ENCODE measurements at regions not wholly inside any gene's neighbourhood (a gene's known extent, or its start where the extent isn't known, plus 50 kb on each side); places are given as distances from the start of the nearest gene placed in this dataset.

DNA sequence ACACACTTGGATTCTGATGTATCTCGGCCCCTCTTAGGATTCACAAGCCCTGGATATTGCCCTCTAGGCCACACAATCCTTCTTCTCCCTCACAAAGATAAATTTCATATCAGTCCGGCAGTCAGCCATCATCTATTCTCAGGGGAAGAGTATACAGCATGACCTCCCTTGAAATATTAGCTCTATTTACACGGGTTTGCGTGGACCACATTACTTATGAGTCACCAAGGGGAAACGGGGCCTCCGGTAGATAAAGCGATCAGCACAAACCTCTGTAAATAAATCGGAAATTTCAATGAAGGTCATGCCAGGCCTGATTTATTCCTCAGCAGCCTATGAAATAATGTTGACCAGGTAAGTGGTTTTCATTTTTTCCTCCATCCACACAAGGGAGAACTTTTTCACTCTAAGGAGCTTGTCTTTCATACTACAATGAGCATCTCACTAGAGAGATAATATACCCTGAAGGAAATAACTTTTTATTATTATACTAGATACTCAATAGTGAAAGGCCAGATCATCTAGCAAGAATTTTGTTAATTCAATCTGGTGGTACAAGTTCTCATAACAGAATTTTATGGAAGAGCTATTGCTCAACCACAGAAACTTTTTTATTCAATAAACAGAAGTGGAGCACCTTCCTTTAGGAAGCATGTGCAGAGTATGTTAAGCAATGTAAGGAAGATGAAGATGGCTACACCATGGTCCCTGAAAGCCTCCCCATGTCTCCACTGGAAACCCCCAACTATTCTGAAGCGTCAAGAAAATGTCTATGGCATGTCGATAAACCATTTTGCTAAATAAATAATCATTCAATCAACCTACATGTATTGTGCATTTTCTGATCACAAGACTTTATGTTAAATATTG is 125.2 kb upstream of the PIK3C3 start:
- no peak for DNase-seq (ENCODE audit: low spot score)

DNA sequence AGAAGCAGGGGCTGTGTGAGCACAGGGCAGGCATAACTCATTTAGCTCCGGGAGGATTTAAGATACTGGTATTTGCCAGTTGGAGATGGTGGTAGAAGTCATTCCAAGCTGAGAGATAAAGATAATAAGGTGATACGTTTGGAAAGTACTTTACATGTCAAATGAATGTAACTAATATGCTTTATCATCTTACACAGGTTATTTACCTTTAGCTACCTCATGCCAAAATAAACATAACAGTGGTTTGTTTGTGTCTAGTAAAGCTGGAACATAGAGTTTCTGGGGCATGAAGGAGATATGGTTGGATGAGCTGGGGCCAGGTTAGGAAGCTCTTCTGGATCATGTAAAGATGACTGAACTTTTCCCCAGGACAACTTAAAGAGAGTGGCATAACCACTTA is 126.9 kb upstream of the PIK3C3 start:
- DNase-seq (ENCODE audit: low spot score): no peak

DNA sequence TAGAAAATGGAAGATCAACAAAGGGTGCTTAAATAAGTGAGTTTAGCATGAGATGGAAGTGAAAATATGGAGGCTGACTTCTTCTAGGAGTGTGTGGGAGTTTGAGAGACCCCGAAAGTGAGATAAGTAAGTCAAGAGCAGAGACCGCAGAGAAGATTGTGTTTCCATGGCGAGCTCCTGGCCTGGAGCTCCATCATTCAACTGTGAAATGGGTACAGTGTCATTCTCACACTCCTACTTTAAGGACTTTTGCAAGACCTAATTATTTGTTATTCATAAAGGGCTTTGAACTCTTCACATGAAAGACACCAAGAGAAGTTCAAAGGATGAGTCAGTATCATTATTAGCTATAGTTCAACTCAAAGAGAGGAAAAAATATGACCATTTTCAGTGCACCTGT is 134.2 kb upstream of the PIK3C3 start:
- no peak for DNase-seq (ENCODE audit: low spot score)

DNA sequence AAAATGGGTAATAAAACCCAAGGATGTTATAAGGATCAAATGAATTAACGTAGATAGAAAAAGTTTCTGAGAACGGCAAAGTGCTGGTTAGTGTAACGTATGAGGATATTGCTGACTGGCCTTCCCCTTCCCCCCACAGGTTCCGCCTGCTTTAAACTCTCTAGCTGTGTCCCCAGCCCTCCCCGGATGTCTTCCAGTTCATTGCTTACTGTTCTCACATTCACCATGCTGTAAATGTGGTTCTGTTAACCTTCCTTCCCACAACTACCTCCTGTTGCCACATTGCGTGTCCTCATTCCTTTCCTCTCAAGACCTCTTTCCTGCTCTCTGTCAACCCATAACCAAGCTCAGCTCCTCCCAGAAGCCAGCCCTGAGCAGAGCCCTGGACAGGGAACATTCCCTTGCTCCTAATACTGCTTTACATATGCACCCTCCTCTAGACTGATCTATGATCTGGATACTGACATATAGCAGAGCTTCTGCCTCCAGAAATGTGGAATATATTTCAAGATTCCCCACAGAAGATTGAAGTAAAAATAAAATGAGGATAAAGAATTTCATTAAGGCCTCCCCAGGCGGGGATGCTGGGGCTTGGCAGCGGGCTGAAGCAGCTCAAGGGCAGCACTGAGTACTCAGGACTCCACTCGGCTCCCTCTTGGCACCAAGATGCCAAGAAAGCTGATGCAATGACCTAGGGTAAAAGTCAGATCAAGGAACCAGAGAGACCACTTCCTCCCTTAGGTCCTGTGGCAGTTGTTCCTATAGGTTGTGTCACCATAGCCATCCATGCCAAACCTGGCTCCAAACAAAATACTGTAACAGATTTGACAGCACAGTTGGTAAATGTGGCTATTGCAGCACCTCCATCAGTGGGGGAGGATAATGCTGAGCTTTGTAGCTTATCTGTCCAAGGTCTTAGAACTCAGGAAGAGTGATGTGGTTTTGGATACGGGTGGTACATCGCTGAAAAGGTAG is 136.4 kb upstream of the PIK3C3 start:
- no peak for DNase-seq (ENCODE audit: low spot score)

DNA sequence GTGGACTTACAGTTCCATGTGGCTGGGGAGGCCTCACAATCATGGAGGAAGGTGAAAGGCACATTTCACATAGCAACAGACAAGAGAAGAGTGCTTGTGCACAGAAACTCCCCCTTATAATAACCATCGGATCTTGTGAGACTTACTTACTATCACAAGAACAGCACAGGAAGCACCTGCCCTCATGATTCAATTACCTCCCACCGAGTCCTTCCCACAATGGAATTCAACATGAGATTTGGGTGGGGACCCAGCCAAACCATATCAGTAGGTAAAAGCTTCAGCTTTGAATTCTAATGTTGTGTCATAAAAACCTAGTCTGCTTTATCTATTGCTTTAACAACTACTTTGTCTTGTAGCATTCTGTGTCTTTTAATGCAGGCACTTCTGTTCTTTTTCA is 140.4 kb upstream of the PIK3C3 start:
- DNase-seq (ENCODE audit: low spot score): no peak

DNA sequence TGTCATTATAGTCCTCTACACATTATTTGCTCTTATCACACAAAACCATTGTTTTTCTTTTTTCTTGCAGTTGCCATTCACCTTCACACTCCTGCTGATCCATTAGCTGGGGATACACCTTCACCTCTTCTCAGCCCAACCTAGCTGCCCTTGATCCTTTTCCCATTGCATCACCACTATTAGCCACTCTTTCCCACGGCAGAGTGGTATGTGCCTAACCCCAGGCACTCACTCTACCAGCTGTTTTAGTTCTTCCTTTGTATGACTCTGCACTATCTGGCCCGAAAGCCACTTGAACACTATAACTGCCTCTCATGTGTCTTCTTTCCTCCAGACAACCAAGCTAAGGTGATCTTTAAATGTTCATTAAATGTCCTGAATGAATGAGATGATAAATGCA is 145.4 kb upstream of the PIK3C3 start:
- no peak for DNase-seq (ENCODE audit: low spot score)

DNA sequence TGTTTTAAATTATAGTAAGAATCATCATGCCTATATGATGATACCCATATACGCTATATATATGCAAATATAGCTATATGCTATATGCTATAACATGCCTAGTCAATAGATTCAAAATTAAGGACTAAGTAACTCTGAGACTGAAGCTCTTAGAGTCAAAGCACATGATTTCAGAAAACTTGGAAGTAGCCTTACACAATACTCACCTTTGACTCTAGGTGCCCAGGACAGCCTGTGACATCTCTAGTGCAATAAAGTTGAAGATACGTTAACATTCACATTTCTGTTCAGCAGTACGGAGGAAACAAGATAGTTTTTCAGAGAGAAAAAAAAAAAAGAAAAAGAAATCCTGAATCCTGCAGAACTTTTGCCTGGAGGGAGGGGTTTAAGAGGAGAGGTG is 149.7 kb upstream of the PIK3C3 start:
- DNase-seq (ENCODE audit: low spot score): no peak

DNA sequence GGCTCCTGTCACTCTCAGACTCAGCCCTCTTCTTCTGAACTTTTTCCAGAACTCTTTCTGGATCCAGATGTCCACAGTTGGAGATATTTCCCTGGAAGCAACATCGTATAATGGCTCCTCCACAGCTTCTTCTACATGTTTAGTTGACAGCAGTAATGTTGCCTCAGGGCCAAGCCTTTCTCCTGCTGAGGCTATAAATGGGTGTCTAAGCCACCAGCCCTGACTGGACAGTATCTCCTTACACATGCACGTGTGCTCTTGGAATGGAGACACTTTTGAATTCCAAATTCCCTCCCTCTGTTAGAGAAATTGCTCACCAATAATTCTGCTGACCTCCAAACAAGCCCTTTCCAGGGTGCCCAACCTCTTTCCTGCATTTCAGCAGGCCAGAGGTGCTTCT is 156.2 kb upstream of the PIK3C3 start:
- DNase-seq (ENCODE audit: low spot score): no peak

DNA sequence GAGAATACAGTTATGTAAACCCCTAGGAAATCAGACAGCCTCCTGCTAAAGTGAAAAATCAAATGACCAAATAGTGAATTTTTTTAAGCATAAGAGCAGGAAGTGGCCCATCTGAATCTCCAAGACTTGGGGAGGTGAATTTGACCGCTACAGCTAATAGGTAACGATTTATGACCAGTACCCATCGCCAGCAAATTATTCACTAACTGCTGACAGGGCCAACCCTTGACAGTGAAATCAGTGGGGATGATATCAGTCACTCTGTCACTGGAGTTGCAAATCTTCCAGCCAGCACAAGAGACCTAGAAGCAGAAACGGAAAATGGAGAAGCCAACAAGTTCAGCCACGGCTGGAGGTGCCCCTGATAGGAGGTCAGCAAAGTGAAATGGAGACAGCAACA is 164.3 kb upstream of the PIK3C3 start:
- no peak for DNase-seq (ENCODE audit: low spot score)

DNA sequence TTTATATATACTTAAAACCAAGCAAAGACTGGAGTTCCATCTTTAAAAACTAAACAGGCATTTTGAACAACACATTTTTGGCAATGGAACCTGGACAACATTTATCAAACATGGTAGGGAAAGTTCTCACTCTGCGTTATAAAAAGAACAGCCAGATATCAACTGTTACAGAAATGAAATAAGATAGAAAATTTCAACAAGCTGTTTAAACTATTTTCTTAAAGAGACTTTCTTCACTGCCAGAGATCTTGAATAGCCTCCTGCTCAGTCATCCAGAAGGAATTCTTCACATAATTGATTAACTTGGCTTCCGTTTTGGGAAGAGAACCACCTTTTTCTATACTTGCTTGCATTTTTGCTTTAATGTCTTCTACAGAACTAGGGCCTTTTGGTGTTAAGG is 166.0 kb upstream of the PIK3C3 start:
- DNase-seq (ENCODE audit: low spot score): no peak

DNA sequence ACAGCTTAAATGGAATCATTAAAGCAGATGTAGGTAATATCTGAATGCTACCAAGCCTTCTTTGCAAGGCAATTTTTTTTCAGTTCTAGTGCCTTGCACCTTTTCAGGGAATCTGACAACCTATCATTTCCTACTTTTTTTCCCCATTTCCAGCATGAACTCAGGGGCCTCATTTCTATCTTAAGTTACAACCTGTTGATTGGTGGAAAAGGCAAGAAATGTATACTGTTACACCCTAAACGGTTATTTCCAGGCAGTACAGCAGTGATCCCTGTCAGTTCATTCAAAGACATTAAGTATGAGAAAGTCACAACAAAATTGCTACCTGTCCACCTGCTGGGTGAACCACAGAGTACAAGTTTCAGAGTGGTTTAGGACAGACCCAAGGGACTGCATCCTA is 171.2 kb upstream of the PIK3C3 start:
- no peak for DNase-seq (ENCODE audit: low spot score)

DNA sequence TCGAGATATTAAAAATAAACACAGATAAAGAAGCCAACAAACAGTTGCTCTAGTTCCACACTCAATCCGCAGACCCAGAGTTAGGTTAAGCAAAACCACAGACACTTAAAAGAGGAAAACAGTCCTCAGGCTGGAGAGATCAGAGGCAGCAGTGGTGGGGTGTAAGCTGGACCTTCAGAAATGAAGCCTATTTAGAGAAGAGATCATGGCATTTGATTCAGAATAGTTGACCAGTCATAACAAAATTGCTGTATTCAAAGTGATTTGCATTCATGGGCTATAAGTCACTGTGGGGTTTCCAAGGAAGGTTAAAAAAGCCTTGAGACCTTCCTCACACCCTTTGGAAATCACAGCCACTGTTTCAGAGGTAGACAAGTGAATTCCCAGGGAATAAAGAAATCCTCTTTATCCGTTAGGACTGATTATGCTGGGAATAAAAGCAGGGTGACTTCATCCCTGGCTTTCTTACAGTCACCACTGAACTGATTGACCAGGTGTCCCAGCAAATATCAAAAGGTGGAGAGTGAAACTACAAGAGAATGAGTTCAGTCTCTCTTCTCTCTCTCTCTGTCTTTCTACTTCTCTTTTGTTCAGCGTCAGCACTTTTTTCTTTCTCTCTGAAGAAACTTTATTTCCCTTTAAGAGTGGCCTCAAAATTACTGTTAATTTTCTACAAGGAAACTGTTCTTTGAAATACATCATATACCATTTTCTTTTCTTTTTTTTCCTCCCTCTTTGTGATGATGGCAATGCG is 171.8 kb upstream of the PIK3C3 start:
- DNase-seq (ENCODE audit: low spot score): no peak

DNA sequence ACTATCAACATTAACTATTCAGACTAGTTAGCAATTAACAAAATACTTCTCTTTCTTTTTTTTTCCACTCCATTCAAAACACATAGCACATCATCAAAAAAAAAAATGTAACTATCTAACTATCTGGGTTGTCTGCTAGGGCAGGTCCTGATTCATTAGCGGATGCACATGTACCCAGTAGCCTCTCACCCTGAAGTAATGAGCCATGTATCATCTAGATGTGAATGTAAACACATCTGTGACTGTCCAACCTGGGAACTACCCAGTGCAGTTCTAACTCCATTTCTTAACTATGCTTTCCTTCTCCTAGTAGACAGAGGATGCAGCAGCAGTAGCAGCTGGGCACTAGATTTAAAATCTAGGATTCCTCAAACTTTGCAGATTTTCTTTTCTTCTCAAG is 183.1 kb upstream of the PIK3C3 start:
- no peak for DNase-seq (ENCODE audit: low spot score)

DNA sequence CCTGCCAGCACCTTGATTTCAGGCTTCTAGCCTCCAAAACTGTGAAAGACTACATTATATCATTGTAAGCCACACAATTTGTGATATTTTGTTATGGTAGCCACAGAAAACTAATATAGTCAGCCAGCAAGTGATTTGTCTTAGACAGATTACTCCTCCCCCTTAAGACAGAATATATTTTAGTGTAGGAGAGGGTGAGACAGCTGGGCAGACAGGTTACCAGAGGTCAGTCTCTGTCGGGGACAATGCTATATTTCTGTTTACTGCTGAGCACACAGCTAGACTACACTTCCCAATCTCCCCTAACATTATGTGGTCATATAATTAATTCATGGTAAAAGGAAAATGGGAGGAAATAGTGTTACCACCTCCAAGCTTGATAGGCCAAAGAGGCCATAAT is 185.8 kb upstream of the PIK3C3 start:
- DNase-seq (ENCODE audit: low spot score): no peak

DNA sequence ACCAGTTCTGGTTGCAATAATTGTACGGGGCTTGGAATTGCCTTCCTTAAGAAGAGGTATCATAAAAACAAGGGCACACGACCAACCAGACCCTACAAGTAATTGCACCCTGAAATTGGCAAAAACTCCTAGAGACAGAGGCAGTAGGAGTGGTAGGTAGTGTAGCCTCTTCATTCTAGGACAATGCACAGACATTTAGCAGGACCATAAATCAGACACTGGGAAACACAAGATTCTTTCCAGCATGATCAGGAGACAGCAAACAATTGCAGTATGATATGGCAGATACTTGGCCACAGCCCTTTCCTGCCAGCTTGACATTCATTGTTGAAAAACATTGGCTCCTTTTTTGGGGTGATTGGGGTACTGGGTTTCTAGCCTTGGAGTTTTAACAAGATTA is 186.6 kb upstream of the PIK3C3 start:
- DNase-seq (ENCODE audit: low spot score): no peak

DNA sequence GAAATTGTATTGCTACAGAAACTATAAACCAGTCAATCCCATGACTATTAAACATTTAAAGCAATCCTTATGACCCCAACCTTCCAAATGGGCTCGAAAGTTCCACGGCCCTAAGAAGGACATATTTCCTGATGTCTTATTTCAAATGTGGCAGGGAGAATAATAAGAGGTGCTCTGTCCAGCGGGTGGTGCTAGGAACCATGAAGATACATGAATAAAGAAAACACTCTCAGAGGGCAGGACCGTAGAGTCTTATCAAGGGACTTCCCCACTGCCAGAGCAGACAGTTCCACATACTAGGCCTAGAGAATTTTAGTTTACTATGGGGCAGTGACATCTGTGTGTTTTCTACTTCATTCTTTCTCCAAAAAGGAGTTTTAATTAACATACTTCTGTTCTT is 187.1 kb upstream of the PIK3C3 start:
- no peak for DNase-seq (ENCODE audit: low spot score)

DNA sequence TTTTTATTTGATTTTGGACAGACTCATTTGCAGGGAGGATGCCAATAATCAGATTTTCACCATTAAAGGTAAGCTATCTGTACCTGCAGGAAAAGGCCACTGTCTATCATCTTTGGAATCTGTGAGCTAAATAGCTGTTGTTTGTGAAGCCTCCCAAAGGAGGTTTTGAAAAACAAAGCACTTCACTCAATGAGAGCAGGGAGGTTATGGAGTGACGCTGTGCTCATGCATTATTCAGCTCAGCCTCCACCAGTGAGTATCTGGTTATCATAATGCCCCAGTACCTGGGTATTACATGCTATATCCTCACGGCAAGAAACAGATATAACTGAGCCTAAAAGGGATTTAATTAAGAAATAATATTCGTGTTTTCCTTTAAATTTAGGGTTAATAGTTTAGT is 189.6 kb upstream of the PIK3C3 start:
- DNase-seq (ENCODE audit: low spot score): no peak

DNA sequence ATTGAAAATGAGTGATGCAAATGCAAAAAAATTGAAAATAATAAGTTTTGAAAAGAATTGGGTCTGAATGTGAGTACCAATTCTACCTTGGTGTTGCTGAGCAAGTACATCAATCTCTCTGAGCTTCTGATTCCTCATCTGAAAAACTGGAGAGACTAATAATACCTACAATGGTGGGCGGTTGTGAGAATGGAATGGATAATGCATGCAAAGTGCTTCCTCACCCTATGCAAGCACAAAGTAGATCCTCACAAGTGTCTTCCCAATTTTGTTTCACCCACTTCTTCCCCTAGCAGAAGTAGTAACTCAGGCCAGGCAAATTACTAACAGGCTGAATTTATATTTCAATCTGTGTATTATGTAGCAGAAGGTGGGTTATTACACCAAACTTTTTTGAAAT is 191.7 kb upstream of the PIK3C3 start:
- no peak for DNase-seq (ENCODE audit: low spot score)

DNA sequence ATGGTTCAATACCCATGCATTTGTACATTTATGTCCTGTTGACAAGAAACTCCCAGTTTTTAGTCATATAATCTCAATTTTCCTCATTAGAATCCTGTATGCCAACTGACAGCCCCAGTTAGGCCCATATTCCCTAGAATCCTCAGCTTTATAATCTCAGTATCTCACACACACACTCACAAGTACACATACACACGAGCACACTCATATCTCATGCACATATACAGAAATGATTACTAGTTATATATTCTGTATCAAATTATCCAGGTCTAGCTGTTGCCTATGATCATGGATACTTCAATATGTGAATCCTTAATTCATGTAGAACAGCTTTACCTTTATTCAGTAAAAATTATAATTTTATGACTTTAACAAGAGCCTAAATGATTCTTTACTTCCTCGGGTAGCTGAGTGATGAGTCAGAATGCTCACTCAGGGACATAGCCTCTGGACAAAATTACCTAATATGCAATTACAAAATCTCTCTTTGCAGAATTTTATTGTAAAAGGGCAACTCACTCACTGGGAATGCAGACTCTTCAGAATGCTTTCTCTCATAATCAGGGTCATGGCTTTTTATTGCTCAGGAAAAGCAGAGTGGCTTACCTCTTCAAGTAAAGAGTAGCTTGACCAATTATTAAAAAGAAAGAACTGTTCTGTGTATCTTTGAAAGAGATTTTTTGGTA is 193.6 kb upstream of the PIK3C3 start:
- no peak for DNase-seq (ENCODE audit: low spot score)

DNA sequence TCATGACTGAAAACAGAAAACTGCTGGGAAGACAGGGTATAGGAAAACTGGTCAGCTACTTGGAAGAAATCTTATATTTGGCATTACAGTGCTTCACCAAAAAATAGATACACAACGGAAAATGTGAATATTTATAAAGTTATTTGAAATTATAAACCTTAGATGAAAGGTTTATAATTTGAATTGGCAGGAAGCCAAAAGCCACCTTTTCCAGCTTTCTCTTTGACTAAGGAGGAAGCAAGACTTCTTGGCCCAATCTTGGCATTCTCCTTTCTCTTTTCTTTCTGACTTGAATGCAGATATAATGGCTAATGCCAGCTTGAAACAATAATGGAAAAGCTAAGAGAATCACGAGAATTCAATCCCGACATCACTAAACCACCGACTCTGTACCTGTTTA is 196.5 kb upstream of the PIK3C3 start:
- no peak for DNase-seq (ENCODE audit: low spot score)

DNA sequence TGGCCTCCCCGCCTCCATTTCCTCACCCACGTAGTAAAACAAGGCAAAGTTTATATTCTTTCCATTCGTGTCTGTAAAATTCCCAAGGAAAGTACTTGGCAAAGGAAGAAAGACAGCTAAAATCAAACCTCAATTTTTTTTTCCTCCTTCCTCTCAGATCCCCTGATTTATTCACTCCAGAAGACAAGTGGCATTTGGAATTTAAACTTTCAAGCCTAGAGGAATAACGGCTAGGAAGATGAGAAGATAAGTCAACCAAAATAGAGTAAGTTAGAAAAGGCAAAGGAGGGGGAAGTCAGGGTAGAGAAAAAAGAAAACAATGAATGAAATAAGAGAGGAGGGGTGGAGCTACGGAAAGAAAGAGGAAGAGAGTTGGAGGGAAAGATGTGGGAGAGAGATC is 198.9 kb upstream of the PIK3C3 start:
- no peak for DNase-seq (ENCODE audit: low spot score)

DNA sequence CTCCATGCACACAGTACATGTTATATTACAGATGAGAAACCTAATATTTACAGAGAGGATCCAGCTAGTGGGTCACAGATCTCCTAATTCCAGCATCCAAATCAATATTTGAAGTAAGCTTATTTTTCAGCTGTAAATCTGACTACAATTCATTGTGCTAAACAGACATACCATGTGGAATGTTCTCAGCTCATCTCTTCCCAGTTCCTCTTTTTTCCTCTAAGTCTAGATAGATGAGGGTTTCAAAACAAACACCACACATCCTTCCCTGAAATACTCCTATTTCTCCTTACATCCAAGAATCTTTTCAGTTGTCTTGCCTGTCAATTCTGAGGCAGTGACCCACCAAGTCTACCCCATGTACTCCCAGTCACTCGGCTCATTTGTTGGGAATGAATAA is 200.7 kb upstream of the PIK3C3 start:
- no peak for DNase-seq (ENCODE audit: low spot score)

All from CD4-positive, alpha-beta T cell treated with Interleukin-15 for 4 hours (primary cell).